GM19025 (cell line): ENCODE measurements at regions not wholly inside any gene's neighbourhood (a gene's known extent, or its start where the extent isn't known, plus 50 kb on each side); places are given as distances from the start of the nearest gene placed in this dataset.

Experiments used
- ATAC-seq: cut with Tn5 transposase; IDR thresholded peaks from one replicate; pipeline ENCODE4 v1.9.1; 2021; ENCODE audit warnings: mild to moderate bottlenecking, low read depth, moderate library complexity; ENCODE audit not compliant: unreplicated experiment

DNA sequence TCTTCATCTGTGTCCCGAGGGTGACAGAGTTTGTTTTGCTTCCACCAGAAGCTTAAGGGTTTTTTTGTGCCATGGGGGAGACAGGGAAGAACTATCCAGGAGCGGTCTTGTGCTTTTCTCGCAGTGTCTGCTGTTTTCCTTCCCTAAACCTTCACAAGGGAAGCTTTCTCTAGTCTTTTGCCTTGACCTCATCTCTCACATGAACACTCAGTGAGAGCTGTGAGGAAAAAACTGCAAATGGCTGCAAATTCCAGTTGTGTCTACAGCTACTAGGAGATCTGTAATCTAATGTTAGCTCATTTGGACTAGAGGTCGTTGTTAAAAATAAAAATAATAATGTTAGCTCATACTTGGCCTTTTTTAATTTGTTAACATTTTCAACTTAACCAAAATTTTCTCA is 264.7 kb upstream of the SESN3 start:
- no peak for ATAC-seq

- no peak for ATAC-seq
Observed at GRCh38 chr11:95494856-95495255, 263.9 kb upstream of the SESN3 start.

- ATAC-seq: no peak
Observed at GRCh38 chr11:95494167-95494566, 263.2 kb upstream of the SESN3 start.

- no peak for ATAC-seq
Observed at GRCh38 chr11:95490625-95491024, 259.6 kb upstream of the SESN3 start.

DNA sequence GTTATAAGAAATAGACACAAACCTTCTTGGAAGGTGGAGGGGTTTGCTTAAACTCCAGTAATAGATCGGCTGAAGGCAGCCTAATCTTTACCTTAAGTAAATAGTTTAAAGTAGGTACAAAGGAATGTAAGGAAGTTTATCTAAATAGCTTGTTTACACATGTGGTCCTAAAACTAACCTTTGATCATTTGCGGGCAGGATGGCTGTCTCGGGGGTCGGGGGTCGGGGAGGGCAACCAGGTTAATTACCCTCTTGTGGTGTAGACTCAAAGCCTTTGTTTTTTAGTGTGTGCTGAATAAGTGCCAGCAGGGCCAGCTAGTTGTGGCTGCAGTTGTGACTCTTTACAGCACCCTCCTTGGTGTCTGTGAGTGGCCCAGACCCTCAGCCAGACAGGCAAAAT is 256.9 kb upstream of the SESN3 start:
- ATAC-seq: no peak

- ATAC-seq: peak; percentile 100
Observed at GRCh38 chr11:95487391-95487790, 256.4 kb upstream of the SESN3 start.

DNA sequence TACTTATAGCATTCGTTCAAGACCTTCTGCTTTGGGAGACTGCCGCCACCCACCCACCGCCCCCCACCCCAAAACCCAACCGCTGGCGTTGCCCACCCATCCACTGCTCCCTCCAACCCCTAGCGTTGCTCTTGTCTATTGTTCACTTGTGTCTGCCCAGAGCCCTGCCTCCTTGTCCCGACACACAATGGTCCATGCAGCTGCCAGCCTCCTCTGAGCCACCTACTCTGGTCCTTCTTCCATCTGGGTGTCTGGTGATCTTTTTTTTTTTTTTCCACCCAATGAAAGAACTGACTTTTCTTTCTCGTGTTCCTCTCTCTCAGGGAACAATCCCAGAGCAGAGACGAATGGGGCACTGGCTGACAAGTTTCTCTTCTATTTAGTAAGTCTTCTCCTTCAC is 256.0 kb upstream of the SESN3 start:
- ATAC-seq: no peak

GRCh38 chr11:95486466-95486865 is 255.5 kb upstream of the SESN3 start:
- no peak for ATAC-seq

DNA sequence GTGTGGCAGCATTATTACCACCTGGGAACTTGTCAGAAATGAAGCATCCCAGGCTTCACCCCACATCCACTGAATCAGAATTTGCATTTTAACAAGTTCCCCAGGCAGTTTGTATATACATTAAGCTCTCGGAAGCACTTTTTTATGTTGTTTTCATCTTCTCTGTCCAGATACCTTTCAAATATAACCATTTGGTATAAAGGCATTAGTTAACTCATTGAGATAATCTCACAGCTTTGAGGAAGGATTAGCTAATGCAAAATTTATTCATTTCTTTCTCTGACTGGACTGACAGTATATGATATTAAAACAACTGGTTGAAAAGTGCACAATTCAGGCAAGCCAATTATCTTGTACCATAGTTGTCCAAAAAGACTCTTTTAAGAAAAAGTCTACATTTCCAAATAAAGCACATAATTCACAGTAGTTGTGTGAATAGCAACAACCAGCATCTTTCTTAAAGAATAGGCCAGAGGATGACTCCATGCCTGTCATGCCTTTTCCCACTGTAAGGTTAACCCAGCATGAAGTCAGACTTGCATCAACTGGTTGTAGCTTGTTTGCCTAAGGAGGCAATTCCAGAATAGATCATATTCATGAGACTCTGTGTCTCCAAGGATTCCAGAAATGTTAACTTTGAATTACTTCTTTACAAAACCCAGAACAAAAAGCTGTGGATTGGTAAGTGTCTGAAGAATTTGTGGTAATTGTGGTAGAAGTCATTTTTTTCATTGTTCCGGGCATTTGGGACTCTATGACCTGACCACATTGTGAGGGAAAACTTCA is 254.3 kb upstream of the SESN3 start:
- no peak for ATAC-seq

GRCh38 chr11:95483339-95483738 is 252.3 kb upstream of the SESN3 start:
- ATAC-seq: no peak

DNA sequence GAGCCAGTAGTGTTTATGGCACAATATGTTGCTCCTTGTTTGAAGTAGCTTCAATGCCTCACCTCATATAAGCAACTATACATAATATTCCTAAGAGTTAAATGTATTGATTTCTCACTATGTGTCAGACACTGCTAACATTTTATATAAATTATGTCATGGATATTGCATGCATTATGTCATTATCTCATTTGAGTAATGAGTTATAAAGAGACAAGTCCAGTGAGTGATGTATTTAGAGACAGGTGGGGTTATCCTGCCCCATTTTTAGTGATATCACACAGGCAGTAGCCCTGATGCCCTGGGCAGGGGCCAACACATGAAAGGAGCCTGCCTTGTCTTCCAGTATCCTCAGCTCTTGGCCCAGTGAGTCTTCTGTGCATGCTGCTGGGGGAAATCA is 247.0 kb upstream of the SESN3 start:
- ATAC-seq: no peak

GRCh38 chr11:95469258-95469657 is 238.3 kb upstream of the SESN3 start:
- ATAC-seq: no peak

- no peak for ATAC-seq
Observed at GRCh38 chr11:95466416-95466815, 235.4 kb upstream of the SESN3 start.

- ATAC-seq: no peak
Observed at GRCh38 chr11:95465887-95466286, 234.9 kb upstream of the SESN3 start.

DNA sequence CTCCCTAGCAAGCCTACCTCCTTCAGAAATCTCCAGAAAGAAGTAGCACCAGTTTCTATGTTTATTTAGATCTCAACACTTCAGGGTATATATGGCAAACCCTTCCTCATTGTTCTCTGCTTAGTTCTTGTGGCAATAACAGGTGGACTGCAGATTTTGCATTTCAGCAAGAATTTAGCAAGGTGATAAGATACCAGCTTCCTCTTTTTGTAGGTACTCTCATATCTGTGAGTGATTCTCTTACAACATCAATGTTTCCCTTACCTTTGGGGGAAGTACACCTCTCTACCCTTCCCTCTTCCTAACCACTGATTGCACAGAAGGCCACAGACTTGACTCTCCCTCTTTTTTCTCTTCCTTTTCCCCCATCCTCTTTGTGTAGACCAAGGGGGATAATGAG is 230.9 kb upstream of the SESN3 start:
- ATAC-seq: no peak

GRCh38 chr11:95461348-95461747 is 230.3 kb upstream of the SESN3 start:
- ATAC-seq: no peak

GRCh38 chr11:95459291-95460042 is 228.5 kb upstream of the SESN3 start:
- ATAC-seq: no peak

DNA sequence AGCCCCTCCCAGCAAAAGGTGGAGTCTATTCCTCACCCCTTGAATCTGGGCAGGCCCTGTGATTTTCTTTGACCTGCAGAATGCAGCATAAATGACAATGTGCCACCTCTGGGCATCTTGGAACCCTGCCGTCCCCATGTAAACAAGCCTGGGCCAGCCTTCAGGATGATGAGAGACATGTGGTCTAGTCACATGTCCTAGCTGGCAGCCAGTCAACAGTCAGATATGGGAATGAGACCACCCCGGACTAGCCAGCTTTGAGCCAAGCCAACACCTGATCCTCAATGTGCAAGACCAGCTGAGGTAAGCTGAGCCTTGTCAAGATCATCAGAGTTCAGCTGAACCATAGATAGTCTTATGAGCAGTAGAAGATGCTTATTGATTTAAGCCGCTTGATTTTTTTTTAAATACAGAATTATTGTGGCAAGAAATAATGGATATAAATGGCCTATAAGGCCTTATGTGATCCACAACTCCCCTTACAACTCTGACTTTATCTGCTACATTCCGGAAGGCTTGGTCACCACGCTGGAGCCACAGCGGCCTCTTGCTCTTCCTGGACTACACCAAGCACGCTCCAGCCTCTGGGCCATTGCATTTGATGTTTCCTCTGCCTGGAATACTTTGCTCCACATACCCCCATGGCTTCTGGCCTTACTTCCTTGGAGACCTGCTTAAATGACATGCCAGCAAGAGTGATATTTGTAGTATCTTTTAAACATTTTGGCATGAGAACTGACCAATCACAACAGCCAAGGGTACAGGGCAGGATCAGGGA is 225.9 kb upstream of the SESN3 start:
- ATAC-seq: no peak

- ATAC-seq: no peak
Observed at GRCh38 chr11:95455228-95455970, 224.4 kb upstream of the SESN3 start.

DNA sequence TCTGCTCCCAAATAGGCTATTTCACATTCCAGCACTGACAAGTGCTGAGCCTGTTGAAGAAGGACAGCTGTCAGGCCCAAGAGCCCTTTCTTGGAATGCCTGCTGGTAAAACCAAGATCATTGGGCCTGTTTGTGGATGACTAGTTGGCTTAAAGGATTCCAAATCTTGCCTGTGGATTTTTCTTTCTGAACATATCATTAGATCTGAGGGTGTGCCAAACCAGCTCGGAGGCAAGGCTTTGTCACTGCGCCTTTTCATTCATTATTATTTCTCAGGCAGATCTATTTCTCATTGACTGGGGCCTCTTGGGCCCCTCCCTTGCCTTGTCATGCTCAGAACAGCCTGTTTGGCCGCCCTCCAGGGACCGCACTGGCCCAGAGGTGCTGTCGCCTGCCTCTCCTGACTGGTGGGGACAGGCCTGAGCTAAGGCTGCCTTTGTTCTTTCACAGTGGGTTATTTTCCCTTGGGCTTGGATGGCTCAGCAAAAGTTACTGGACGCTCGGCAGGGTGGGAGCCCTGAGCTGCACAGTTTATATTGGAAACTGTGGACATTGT is 222.7 kb upstream of the SESN3 start:
- no peak for ATAC-seq
